ENCODE measurements at regions not wholly inside any gene's neighbourhood (a gene's known extent, or its start where the extent isn't known, plus 50 kb on each side); places are given as distances from the start of the nearest gene placed in this dataset.
"Not testable (repeated sequence)": the region's sequence is repeated elsewhere in the genome, so short reads cannot be mapped to it uniquely, and the experiment has no call there.

DNA sequence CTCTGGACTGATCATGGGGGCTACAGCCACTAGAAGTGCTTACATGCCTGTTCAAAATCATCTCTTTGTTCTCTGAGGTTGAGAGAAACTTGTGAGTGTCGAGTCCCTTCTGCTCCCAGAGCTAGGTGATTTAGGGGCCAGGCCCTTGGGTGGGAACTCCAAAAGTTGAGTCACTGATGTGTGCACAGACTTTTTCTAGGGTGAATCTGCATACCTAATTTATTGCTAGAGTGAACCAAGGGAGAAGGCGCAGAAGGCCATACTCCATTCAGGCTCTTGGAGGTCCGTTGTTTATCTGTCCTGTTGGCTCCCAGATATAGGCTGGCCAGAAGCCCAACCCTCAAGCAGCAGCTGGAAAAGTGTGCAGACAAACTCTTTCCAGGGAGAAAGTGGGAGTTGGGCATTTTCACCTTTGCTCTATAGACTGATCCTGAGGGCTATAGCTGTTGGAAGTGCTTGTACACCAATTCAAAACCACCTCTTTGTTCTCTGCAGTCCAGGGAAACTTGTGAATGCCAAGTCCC is 80.8 kb upstream of the ARX start:
- no peak overlapping the region for H3K4me3 ChIP-seq (ENCODE audit: low read depth, low read length)
- TF ChIP-seq, protein P1, sequence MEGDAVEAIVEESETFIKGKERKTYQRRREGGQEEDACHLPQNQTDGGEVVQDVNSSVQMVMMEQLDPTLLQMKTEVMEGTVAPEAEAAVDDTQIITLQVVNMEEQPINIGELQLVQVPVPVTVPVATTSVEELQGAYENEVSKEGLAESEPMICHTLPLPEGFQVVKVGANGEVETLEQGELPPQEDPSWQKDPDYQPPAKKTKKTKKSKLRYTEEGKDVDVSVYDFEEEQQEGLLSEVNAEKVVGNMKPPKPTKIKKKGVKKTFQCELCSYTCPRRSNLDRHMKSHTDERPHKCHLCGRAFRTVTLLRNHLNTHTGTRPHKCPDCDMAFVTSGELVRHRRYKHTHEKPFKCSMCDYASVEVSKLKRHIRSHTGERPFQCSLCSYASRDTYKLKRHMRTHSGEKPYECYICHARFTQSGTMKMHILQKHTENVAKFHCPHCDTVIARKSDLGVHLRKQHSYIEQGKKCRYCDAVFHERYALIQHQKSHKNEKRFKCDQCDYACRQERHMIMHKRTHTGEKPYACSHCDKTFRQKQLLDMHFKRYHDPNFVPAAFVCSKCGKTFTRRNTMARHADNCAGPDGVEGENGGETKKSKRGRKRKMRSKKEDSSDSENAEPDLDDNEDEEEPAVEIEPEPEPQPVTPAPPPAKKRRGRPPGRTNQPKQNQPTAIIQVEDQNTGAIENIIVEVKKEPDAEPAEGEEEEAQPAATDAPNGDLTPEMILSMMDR (IDR thresholded peaks at IDR 0.05; ENCODE audit: borderline replicate concordance, insufficient read depth, low read depth, low read length) = no peak

GRCh38 chrX:25091152-25091551 is 75.4 kb upstream of the ARX start:
- not testable (repeated sequence) for H3K4me3 ChIP-seq (ENCODE audit: low read depth, low read length)

- TF ChIP-seq, protein P1 (IDR thresholded peaks at IDR 0.05; ENCODE audit: borderline replicate concordance, insufficient read depth, low read depth, low read length) = no peak
Measured at GRCh38 chrX:25084446-25084845, 68.7 kb upstream of the ARX start.

DNA sequence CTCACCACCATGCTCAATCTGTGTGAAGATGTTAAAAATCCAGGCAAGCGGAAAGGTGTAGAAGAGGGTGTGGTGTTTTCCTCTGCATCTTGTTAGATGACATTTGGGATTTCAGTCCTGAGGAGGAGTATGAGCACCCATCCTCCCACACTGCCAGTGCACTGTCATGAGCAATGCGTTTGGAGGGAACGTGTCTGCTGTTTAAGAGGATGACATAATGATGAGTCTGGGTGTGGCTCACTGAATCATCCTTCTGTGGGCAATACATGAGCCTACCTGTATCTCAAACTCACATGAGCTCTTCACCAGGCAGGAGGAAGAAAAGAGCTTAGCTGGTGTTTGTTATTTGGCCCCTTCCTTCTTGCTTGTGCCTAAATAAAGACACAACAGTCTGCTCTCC is 67.9 kb upstream of the ARX start:
- TF ChIP-seq, protein P1 (IDR thresholded peaks at IDR 0.05; ENCODE audit: borderline replicate concordance, insufficient read depth, low read depth, low read length) = no peak
- no peak overlapping the region for H3K4me3 ChIP-seq (ENCODE audit: low read depth, low read length)

More at GRCh38 chrX:25084446-25084845, 68.7 kb upstream of the ARX start:
- H3K4me3 ChIP-seq (ENCODE audit: low read depth, low read length) = no peak overlapping the region

DNA sequence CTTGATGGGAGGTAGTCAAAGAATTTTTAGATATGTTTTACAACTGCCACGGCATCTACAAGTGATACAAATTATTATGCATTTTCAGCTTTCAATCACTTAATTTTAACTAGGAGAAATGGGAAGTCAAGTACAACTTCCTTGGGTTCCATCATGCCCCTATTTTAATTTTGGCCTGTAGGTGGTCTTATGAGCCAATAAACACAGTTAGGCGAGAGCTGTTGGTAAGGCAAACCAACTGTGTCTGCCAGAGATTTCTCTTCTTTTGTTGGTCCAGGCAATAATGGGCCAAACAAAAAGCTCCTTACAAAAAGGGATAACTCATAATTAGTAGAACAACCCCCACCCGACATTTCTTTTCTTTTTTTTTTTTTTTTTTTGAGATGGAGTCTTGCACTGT is 63.3 kb upstream of the ARX start:
- TF ChIP-seq, protein P1 (IDR thresholded peaks at IDR 0.05; ENCODE audit: borderline replicate concordance, insufficient read depth, low read depth, low read length) = no peak
- no peak overlapping the region for H3K4me3 ChIP-seq (ENCODE audit: low read depth, low read length)

- TF ChIP-seq, protein P1 (IDR thresholded peaks at IDR 0.05; ENCODE audit: borderline replicate concordance, insufficient read depth, low read depth, low read length) = no peak
Measured at GRCh38 chrX:25076941-25077500, 61.3 kb upstream of the ARX start.

GRCh38 chrX:25072247-25072646 is 56.5 kb upstream of the ARX start:
- TF ChIP-seq, protein P1 (IDR thresholded peaks at IDR 0.05; ENCODE audit: borderline replicate concordance, insufficient read depth, low read depth, low read length) = no peak
- no peak overlapping the region for H3K4me3 ChIP-seq (ENCODE audit: low read depth, low read length)

More at GRCh38 chrX:25076941-25077500, 61.3 kb upstream of the ARX start:
- H3K4me3 ChIP-seq (ENCODE audit: low read depth, low read length) = no peak overlapping the region

Data from GM12875 (cell line).